ENCODE measurements at regions not wholly inside any gene's neighbourhood (a gene's known extent, or its start where the extent isn't known, plus 50 kb on each side); places are given as distances from the start of the nearest gene placed in this dataset.

- Histone ChIP-seq H3K79me2 (ENCODE audit: control insufficient read depth, insufficient read depth, low read length) (no peaks in the 10 kb centered on the region), H3K4me3 (replicated peaks in 1 of 4; ENCODE audit: control extremely low read depth in 1 of 4, insufficient read depth in 1 of 4, low read depth in 3 of 4, low read length in 4 of 4) (no peak overlapping the region), H2AFZ (ENCODE audit: low read length) (no peak overlapping the region), H3K4me2 (ENCODE audit: extremely low read depth, insufficient read depth, low read length) (no peak overlapping the region), H4K20me1 (ENCODE audit: control insufficient read depth, extremely low read depth, insufficient read depth, low read length) (no peaks in the 10 kb centered on the region), H3K36me3 (ENCODE audit: control insufficient read depth, insufficient read depth, low read length) (no peaks in the 10 kb centered on the region), H3K9ac (ENCODE audit: insufficient read depth, low read length) (no peak overlapping the region), H3K27ac (ENCODE audit: insufficient read depth, low read length) (no peak overlapping the region), H3K27me3 (ENCODE audit: control insufficient read depth, insufficient read depth, low read length) (no peaks in the 10 kb centered on the region), H3K9me3 (ENCODE audit: control insufficient read depth, insufficient read depth, low read depth, low read length) (no peaks in the 10 kb centered on the region), H3K4me1 (ENCODE audit: control insufficient read depth, extremely low read depth, insufficient read depth, low read length) (no peaks in the 10 kb centered on the region)
- TF ChIP-seq CTCF (conservative IDR thresholded peaks at IDR 0.05 in 1 of 2, IDR thresholded peaks at IDR 0.05 in 1 of 2; ENCODE audit: low read depth in 1 of 2, low read length in 2 of 2) (no peak), EZH2 (IDR thresholded peaks at IDR 0.05; ENCODE audit: low read length, missing control alignments) (no peak)
- no peak for DNase-seq (ENCODE audit: low read depth in 2 of 2)
Measured at GRCh38 chr14:34098985-34099349, 148.1 kb upstream of the EGLN3 start.

GRCh38 chr14:34098045-34098984 is 147.4 kb upstream of the EGLN3 start:
- Histone ChIP-seq H2AFZ (ENCODE audit: low read length) (no peak overlapping the region), H3K4me2 (ENCODE audit: extremely low read depth, insufficient read depth, low read length) (no peak overlapping the region), H3K79me2 (ENCODE audit: control insufficient read depth, insufficient read depth, low read length) (no peaks in the 10 kb centered on the region), H3K9me3 (ENCODE audit: control insufficient read depth, insufficient read depth, low read depth, low read length) (no peaks in the 10 kb centered on the region), H3K4me3 (replicated peaks in 1 of 4; ENCODE audit: control extremely low read depth in 1 of 4, insufficient read depth in 1 of 4, low read depth in 3 of 4, low read length in 4 of 4) (no peak overlapping the region), H4K20me1 (ENCODE audit: control insufficient read depth, extremely low read depth, insufficient read depth, low read length) (no peaks in the 10 kb centered on the region), H3K27me3 (ENCODE audit: control insufficient read depth, insufficient read depth, low read length) (no peaks in the 10 kb centered on the region), H3K27ac (ENCODE audit: insufficient read depth, low read length) (no peak overlapping the region), H3K4me1 (ENCODE audit: control insufficient read depth, extremely low read depth, insufficient read depth, low read length) (no peaks in the 10 kb centered on the region), H3K36me3 (ENCODE audit: control insufficient read depth, insufficient read depth, low read length) (no peaks in the 10 kb centered on the region), H3K9ac (ENCODE audit: insufficient read depth, low read length) (no peak overlapping the region)
- TF ChIP-seq CTCF (conservative IDR thresholded peaks at IDR 0.05 in 1 of 2, IDR thresholded peaks at IDR 0.05 in 1 of 2; ENCODE audit: low read depth in 1 of 2, low read length in 2 of 2): peak; percentile 73 to 79
- TF ChIP-seq EZH2 (IDR thresholded peaks at IDR 0.05; ENCODE audit: low read length, missing control alignments): no peak
- DNase-seq (ENCODE audit: low read depth in 2 of 2): peak; percentile 42 to 65

DNA sequence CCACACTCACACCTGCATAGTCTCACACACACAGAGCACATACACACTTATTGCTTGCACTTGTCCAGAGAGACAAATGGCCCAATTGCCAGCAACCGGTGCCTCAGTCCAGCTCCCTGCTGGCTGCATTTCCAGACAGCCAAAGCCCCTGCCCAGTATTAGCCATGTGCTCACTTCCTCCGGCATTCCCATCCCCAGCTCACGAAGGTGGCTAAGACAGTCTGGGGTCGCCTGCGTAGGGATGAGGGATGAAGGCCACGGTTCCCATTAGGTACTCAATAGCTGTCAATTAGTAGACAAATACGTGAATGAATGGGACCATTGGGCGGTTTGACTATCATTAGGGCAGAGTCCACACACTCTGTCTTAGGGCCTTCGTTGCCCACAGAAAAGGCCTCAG is 146.8 kb upstream of the EGLN3 start:
- TF ChIP-seq CTCF (conservative IDR thresholded peaks at IDR 0.05 in 1 of 2, IDR thresholded peaks at IDR 0.05 in 1 of 2; ENCODE audit: low read depth in 1 of 2, low read length in 2 of 2): no peak
- TF ChIP-seq EZH2 (IDR thresholded peaks at IDR 0.05; ENCODE audit: low read length, missing control alignments): no peak
- H4K20me1 ChIP-seq (ENCODE audit: control insufficient read depth, extremely low read depth, insufficient read depth, low read length): no peaks in the 10 kb centered on the region
- H3K4me1 ChIP-seq (ENCODE audit: control insufficient read depth, extremely low read depth, insufficient read depth, low read length): no peaks in the 10 kb centered on the region
- H3K27ac ChIP-seq (ENCODE audit: insufficient read depth, low read length): no peak overlapping the region
- H3K9ac ChIP-seq (ENCODE audit: insufficient read depth, low read length): no peak overlapping the region
- H3K79me2 ChIP-seq (ENCODE audit: control insufficient read depth, insufficient read depth, low read length): no peaks in the 10 kb centered on the region
- no peak for DNase-seq (ENCODE audit: low read depth in 2 of 2)
- no peaks in the 10 kb centered on the region for H3K27me3 ChIP-seq (ENCODE audit: control insufficient read depth, insufficient read depth, low read length)
- H3K9me3 ChIP-seq (ENCODE audit: control insufficient read depth, insufficient read depth, low read depth, low read length): no peaks in the 10 kb centered on the region
- no peak overlapping the region for H2AFZ ChIP-seq (ENCODE audit: low read length)
- H3K36me3 ChIP-seq (ENCODE audit: control insufficient read depth, insufficient read depth, low read length): no peaks in the 10 kb centered on the region
- no peak overlapping the region for H3K4me3 ChIP-seq (replicated peaks in 1 of 4; ENCODE audit: control extremely low read depth in 1 of 4, insufficient read depth in 1 of 4, low read depth in 3 of 4, low read length in 4 of 4)
- no peak overlapping the region for H3K4me2 ChIP-seq (ENCODE audit: extremely low read depth, insufficient read depth, low read length)
